ENCODE measurements at regions not wholly inside any gene's neighbourhood (a gene's known extent, or its start where the extent isn't known, plus 50 kb on each side); places are given as distances from the start of the nearest gene placed in this dataset.

- no peak for TF ChIP-seq POLR2A (IDR thresholded peaks at IDR 0.05; ENCODE audit: borderline replicate concordance, extremely low read depth, insufficient read depth, insufficient read length)
- no peak for TF ChIP-seq POLR2AphosphoS5 (IDR thresholded peaks at IDR 0.05; ENCODE audit: low read depth, low read length)
Measured at GRCh38 chr13:80030491-80030890, 310.4 kb downstream of the SPRY2 start.
